Uterus (tissue), 3 donors: ENCODE measurements at regions not wholly inside any gene's neighbourhood (a gene's known extent, or its start where the extent isn't known, plus 50 kb on each side); places are given as distances from the start of the nearest gene placed in this dataset.

ENCODE experiments used
- DNase-seq, 2 donors: peaks; one replicate each; pipeline ENCODE4 v3.0.0-alpha.2; 2019 to 2020
- H3K27ac ChIP-seq, 2 donors: fragments of 200-600 bp; sonication (generic); 1 replicate in 1 of 2; 2 replicates in 1 of 2; pipeline ENCODE4 v1.5.1; 2016 to 2018
- H3K27me3 ChIP-seq, 2 donors: fragments of 200-600 bp; sonication (generic); one replicate each; pipeline ENCODE4 v1.5.1; 2018 to 2019; ENCODE audit warnings: control low read depth in 1 of 2
- H3K36me3 ChIP-seq, 2 donors: fragments of 200-600 bp; sonication (generic); one replicate each; pipeline ENCODE4 v1.5.1; 2019; ENCODE audit warnings: control low read depth in 1 of 2
- H3K4me1 ChIP-seq, 2 donors: fragments of 200-600 bp; sonication (generic); one replicate each; pipeline ENCODE4 v1.5.1; 2018 to 2019; ENCODE audit warnings: control low read depth in 1 of 2
- H3K4me3 ChIP-seq, 2 donors: fragments of 200-600 bp; sonication (generic); 1 replicate in 1 of 2; 2 replicates in 1 of 2; pipeline ENCODE4 v1.5.1; 2018 to 2019; ENCODE audit warnings: mild to moderate bottlenecking in 1 of 2
- H3K9me3 ChIP-seq, 2 donors: fragments of 200-600 bp; sonication (generic); one replicate each; pipeline ENCODE4 v1.5.1; 2019; ENCODE audit warnings: control low read depth in 1 of 2
- CTCF ChIP-seq, 4 experiments: fragments of 200-600 bp in 2 of 4; fragments of 450-650 bp in 2 of 4; sonication (generic) in 2 of 4; IDR thresholded peaks; one replicate each; pipeline ENCODE4 v1.5.1; 2016 to 2019; ENCODE audit warnings: antibody characterized with exemption in 4 of 4, mild to moderate bottlenecking in 2 of 4, moderate library complexity in 1 of 4
- POLR2A ChIP-seq, 2 donors: fragments of 450-650 bp; IDR thresholded peaks; one replicate each; pipeline ENCODE4 v1.6.1; 2016; ENCODE audit warnings: antibody characterized with exemption in 2 of 2, mild to moderate bottlenecking in 1 of 2, moderate library complexity in 1 of 2
- intact Hi-C: fragments of 100-400 bp; cut with DNase I; formaldehyde crosslinking; loops from one replicate; pipeline ENCODE4 v1.15.1; 2023; ENCODE audit warnings: low total_unique reads
- donor health status: DM: yes; HTN: yes; CAD: no.

- no peak overlapping the region for H3K27ac ChIP-seq
- H3K9me3 ChIP-seq: no peaks in the 10 kb centered on the region
- no peaks in the 10 kb centered on the region for H3K36me3 ChIP-seq
- TF ChIP-seq POLR2A (IDR thresholded peaks at IDR 0.05): no peak
- TF ChIP-seq CTCF (IDR thresholded peaks at IDR 0.05): no peak
- H3K27me3 ChIP-seq: no peaks in the 10 kb centered on the region
- no peaks in the 10 kb centered on the region for H3K4me1 ChIP-seq
- H3K4me3 ChIP-seq: no peak overlapping the region
- no peak for DNase-seq
- intact Hi-C loops: no loop called here
These were observed 179.5 kb downstream of the YTHDC2 start for GRCh38 chr5:113692891-113693457.

GRCh38 chr5:113693701-113694100 lies 180.2 kb downstream of the YTHDC2 start:
- Histone ChIP-seq H3K36me3 (no peaks in the 10 kb centered on the region), H3K4me1 (no peaks in the 10 kb centered on the region), H3K27me3 (no peaks in the 10 kb centered on the region), H3K9me3 (no peaks in the 10 kb centered on the region), H3K27ac (no peak overlapping the region), H3K4me3 (no peak overlapping the region)
- TF ChIP-seq CTCF (IDR thresholded peaks at IDR 0.05) (no peak), POLR2A (IDR thresholded peaks at IDR 0.05) (no peak)
- intact Hi-C loops: no loop called here
- no peak for DNase-seq

GRCh38 chr5:113694576-113694975 lies 181.1 kb downstream of the YTHDC2 start:
- intact Hi-C loops: no loop called here
- Histone ChIP-seq H3K27me3 (no peaks in the 10 kb centered on the region), H3K36me3 (no peaks in the 10 kb centered on the region), H3K27ac (no peak overlapping the region), H3K4me3 (no peak overlapping the region), H3K9me3 (no peaks in the 10 kb centered on the region), H3K4me1 (no peaks in the 10 kb centered on the region)
- no peak for DNase-seq
- no peak for TF ChIP-seq CTCF (IDR thresholded peaks at IDR 0.05)
- TF ChIP-seq POLR2A (IDR thresholded peaks at IDR 0.05): no peak

- intact Hi-C loops: no loop called here
- H3K27ac ChIP-seq: no peak overlapping the region
- peaks cover 0 to 5% of the 10 kb centered on the region in 2 donors for H3K9me3 ChIP-seq
- no peak for TF ChIP-seq POLR2A (IDR thresholded peaks at IDR 0.05)
- TF ChIP-seq CTCF (IDR thresholded peaks at IDR 0.05): no peak
- no peaks in the 10 kb centered on the region for H3K27me3 ChIP-seq
- DNase-seq: no peak
- H3K36me3 ChIP-seq: no peaks in the 10 kb centered on the region
- no peak overlapping the region for H3K4me3 ChIP-seq
- H3K4me1 ChIP-seq: no peaks in the 10 kb centered on the region
These were observed 189.8 kb downstream of the YTHDC2 start for GRCh38 chr5:113703266-113703665.

- TF ChIP-seq POLR2A (IDR thresholded peaks at IDR 0.05) (no peak), CTCF (IDR thresholded peaks at IDR 0.05) (no peak)
- no peak overlapping the region for H3K4me3 ChIP-seq
- H3K9me3 ChIP-seq: peaks cover 0 to 5% of the 10 kb centered on the region in 2 donors
- DNase-seq: no peak
- no peaks in the 10 kb centered on the region for H3K27me3 ChIP-seq
- H3K4me1 ChIP-seq: no peaks in the 10 kb centered on the region
- H3K36me3 ChIP-seq: no peaks in the 10 kb centered on the region
- H3K27ac ChIP-seq: no peak overlapping the region
- intact Hi-C loops: no loop called here
These were observed 192.2 kb downstream of the YTHDC2 start for GRCh38 chr5:113705657-113706056.
